CD4-positive, CD25-positive, alpha-beta regulatory T cell (primary cell): ENCODE measurements at regions not wholly inside any gene's neighbourhood (a gene's known extent, or its start where the extent isn't known, plus 50 kb on each side); places are given as distances from the start of the nearest gene placed in this dataset.
"Not testable (repeated sequence)": the region's sequence is repeated elsewhere in the genome, so short reads cannot be mapped to it uniquely, and the experiment has no call there.

Source experiments
- ATAC-seq, 2 donors: fragments of 150-1000 bp; cut with Tn5 transposase; one replicate each; pipeline ENCODE4 v1.10.0; 2021; ENCODE audit warnings: low read depth in 2 of 2, moderate number of reproducible peaks in 2 of 2, moderate library complexity in 1 of 2
- DNase-seq, 3 donors: peaks; one replicate each; pipeline versions ENCODE4 v3.0.0 to v3.0.0-alpha.2; 2012 to 2022; ENCODE audit warnings: mixed read lengths in 1 of 3
- H3K27ac ChIP-seq: one replicate; pipeline ENCODE4 v1.7.0; 2013; ENCODE audit warnings: mild to moderate bottlenecking, low read length; ENCODE audit not compliant: insufficient read depth, poor library complexity, severe bottlenecking
- H3K27me3 ChIP-seq: one replicate; pipeline ENCODE4 v1.7.0; 2013; ENCODE audit warnings: low read length; ENCODE audit not compliant: control insufficient read depth, insufficient read depth
- H3K36me3 ChIP-seq: one replicate; pipeline ENCODE4 v1.7.0; 2013; ENCODE audit warnings: mild to moderate bottlenecking, low read length, moderate library complexity; ENCODE audit not compliant: control insufficient read depth, insufficient read depth
- H3K4me1 ChIP-seq: 2 replicates; pipeline ENCODE4 v1.7.0; 2013; ENCODE audit warnings: mild to moderate bottlenecking, low read length; ENCODE audit not compliant: insufficient read depth, control insufficient read depth, poor library complexity, severe bottlenecking
- H3K4me3 ChIP-seq: one replicate; pipeline ENCODE4 v1.7.0; 2013; ENCODE audit warnings: low read depth, mild to moderate bottlenecking, low read length, moderate library complexity
- H3K9me3 ChIP-seq, 2 experiments: 1 replicate in 1 of 2; 2 replicates in 1 of 2; pipeline ENCODE4 v1.7.0; 2013; ENCODE audit warnings: low read length in 2 of 2, mild to moderate bottlenecking in 1 of 2, moderate library complexity in 1 of 2; ENCODE audit not compliant: control insufficient read depth in 2 of 2
- H3K27ac Mint-ChIP-seq, 3 donors: one replicate each; pipeline ENCODE4 v1.8.0; 2020 to 2022; ENCODE audit warnings: mild to moderate bottlenecking in 3 of 3, mixed read lengths in 3 of 3, moderate library complexity in 2 of 3
- H3K27me3 Mint-ChIP-seq: one replicate; pipeline ENCODE4 v1.8.0; 2022; ENCODE audit warnings: mild to moderate bottlenecking, mixed read lengths
- H3K36me3 Mint-ChIP-seq: one replicate; pipeline ENCODE4 v1.8.0; 2020; ENCODE audit warnings: mixed read lengths
- H3K4me1 Mint-ChIP-seq, 4 donors: one replicate each; pipeline ENCODE4 v1.8.0; 2020 to 2022; ENCODE audit warnings: mixed read lengths in 4 of 4, mild to moderate bottlenecking in 1 of 4
- H3K4me3 Mint-ChIP-seq, 4 donors: one replicate each; pipeline ENCODE4 v1.8.0; 2020 to 2022; ENCODE audit warnings: mild to moderate bottlenecking in 4 of 4, mixed read lengths in 4 of 4, moderate library complexity in 3 of 4
- H3K9me3 Mint-ChIP-seq, 7 donors: one replicate each; pipeline ENCODE4 v1.8.0; 2020 to 2022; ENCODE audit warnings: mixed read lengths in 7 of 7, mild to moderate bottlenecking in 3 of 7, moderate library complexity in 2 of 7

GRCh38 chr3:20254268-20255117 lies 68.5 kb upstream of the SGO1 start:
- no peaks in the 10 kb centered on the region for H3K9me3 ChIP-seq
- no peak overlapping the region for H3K4me3 ChIP-seq
- H3K27me3 ChIP-seq = no peaks in the 10 kb centered on the region
- no peaks in the 10 kb centered on the region for H3K4me1 ChIP-seq
- no peaks in the 10 kb centered on the region for H3K36me3 ChIP-seq
- Mint-ChIP-seq H3K4me1 (peaks cover 0 to 6% (median 2%) of the 10 kb centered on the region in 4 donors), H3K4me3 (no peak overlapping the region), H3K27ac (no peak overlapping the region), H3K36me3 (peaks cover 15% of the 10 kb centered on the region), H3K27me3 (no peaks in the 10 kb centered on the region), H3K9me3 (peaks cover 0 to 6% (median 3%) of the 10 kb centered on the region in 7 donors)
- no peak for DNase-seq
- no peak for ATAC-seq
- H3K27ac ChIP-seq = no peak overlapping the region

GRCh38 chr3:20250786-20251185 lies 64.8 kb upstream of the SGO1 start:
- Mint-ChIP-seq H3K27me3 (no peaks in the 10 kb centered on the region), H3K36me3 (peaks cover 10% of the 10 kb centered on the region), H3K9me3 (peaks cover 3 to 10% (median 4%) of the 10 kb centered on the region in 7 donors), H3K27ac (no peak overlapping the region), H3K4me3 (no peak overlapping the region), H3K4me1 (peaks cover 0 to 6% (median 1%) of the 10 kb centered on the region in 4 donors)
- Histone ChIP-seq H3K9me3 (no peaks in the 10 kb centered on the region), H3K27me3 (no peaks in the 10 kb centered on the region), H3K27ac (no peak overlapping the region), H3K4me1 (no peaks in the 10 kb centered on the region), H3K4me3 (no peak overlapping the region), H3K36me3 (no peaks in the 10 kb centered on the region)
- ATAC-seq (no peak), DNase-seq (no peak)

- H3K4me1 Mint-ChIP-seq = peaks cover 0 to 4% (median 3%) of the 10 kb centered on the region in 4 donors
- Histone ChIP-seq H3K27me3 (no peaks in the 10 kb centered on the region), H3K4me3 (no peak overlapping the region), H3K9me3 (no peaks in the 10 kb centered on the region), H3K27ac (no peak overlapping the region), H3K4me1 (no peaks in the 10 kb centered on the region), H3K36me3 (no peaks in the 10 kb centered on the region)
- no peak for DNase-seq
- no peak overlapping the region for H3K4me3 Mint-ChIP-seq
- peaks cover 3 to 11% (median 4%) of the 10 kb centered on the region in 7 donors for H3K9me3 Mint-ChIP-seq
- no peak overlapping the region for H3K27ac Mint-ChIP-seq
- ATAC-seq = no peak
- peaks cover 10% of the 10 kb centered on the region for H3K36me3 Mint-ChIP-seq
- no peaks in the 10 kb centered on the region for H3K27me3 Mint-ChIP-seq
Measured at GRCh38 chr3:20250314-20250713, 64.3 kb upstream of the SGO1 start.

- Mint-ChIP-seq H3K4me1 (peaks cover 0 to 5% (median under 1%) of the 10 kb centered on the region in 4 donors), H3K9me3 (peaks cover 4 to 20% (median 7%) of the 10 kb centered on the region in 7 donors), H3K4me3 (no peak overlapping the region), H3K27ac (no peak overlapping the region), H3K27me3 (peaks cover 4% of the 10 kb centered on the region), H3K36me3 (peaks cover 5% of the 10 kb centered on the region)
- Histone ChIP-seq H3K27me3 (no peaks in the 10 kb centered on the region), H3K36me3 (no peaks in the 10 kb centered on the region), H3K27ac (no peak overlapping the region), H3K9me3 (no peaks in the 10 kb centered on the region), H3K4me3 (no peak overlapping the region), H3K4me1 (no peaks in the 10 kb centered on the region)
- ATAC-seq (no peak), DNase-seq (no peak)
Measured at GRCh38 chr3:20246662-20247061, 60.7 kb upstream of the SGO1 start.

GRCh38 chr3:20245781-20246180 lies 59.8 kb upstream of the SGO1 start:
- Mint-ChIP-seq H3K27ac (no peak overlapping the region), H3K36me3 (peaks cover 5% of the 10 kb centered on the region), H3K4me1 (peaks cover 0 to 5% (median under 1%) of the 10 kb centered on the region in 4 donors), H3K4me3 (no peak overlapping the region), H3K9me3 (peaks cover 4 to 20% (median 7%) of the 10 kb centered on the region in 7 donors), H3K27me3 (peaks cover 5% of the 10 kb centered on the region)
- no peak overlapping the region for H3K4me3 ChIP-seq
- DNase-seq = no peak
- no peaks in the 10 kb centered on the region for H3K9me3 ChIP-seq
- no peaks in the 10 kb centered on the region for H3K36me3 ChIP-seq
- H3K4me1 ChIP-seq = no peaks in the 10 kb centered on the region
- ATAC-seq = no peak
- no peaks in the 10 kb centered on the region for H3K27me3 ChIP-seq
- no peak overlapping the region for H3K27ac ChIP-seq

DNA sequence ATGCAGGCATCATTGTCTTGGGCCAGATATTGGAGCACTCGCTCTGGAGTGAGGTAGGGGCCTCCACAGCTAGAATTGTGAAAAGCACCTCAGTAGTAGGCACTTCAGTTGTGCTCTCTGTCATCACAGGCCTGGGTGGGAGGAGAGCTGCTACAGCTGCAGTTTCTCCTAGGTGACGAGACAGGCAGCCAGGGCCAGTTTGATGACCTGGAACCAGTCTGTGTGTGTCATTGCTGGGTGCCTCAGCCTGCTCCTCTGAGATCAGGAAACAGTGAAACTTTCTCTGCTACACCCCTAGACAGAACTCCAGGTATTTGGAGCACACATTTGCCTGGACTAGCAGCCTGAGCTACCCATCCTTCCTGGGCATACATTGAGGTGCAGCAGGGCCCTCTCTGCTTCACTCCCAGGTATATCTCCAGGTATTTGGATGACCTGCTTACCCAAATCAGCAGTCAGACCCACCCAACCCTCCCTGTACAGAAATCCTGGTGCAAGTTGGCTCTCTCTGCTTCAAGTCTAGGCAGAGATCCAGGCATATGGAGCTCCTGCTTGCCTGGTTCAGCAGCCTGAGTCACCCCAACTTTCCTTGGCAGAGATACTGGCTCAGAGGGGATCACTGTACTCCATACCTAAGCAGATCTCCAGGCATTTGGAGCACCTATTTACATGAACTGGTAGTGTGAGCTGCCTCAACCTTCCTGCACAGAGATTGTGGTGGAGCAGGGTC lies 54.3 kb upstream of the SGO1 start:
- H3K4me3 Mint-ChIP-seq = no peak overlapping the region
- no peaks in the 10 kb centered on the region for H3K36me3 ChIP-seq
- no peak overlapping the region for H3K27ac Mint-ChIP-seq
- no peaks in the 10 kb centered on the region for H3K4me1 ChIP-seq
- no peaks in the 10 kb centered on the region for H3K27me3 ChIP-seq
- ATAC-seq (no peak), DNase-seq (no peak)
- peaks cover 0 to 17% (median 4%) of the 10 kb centered on the region in 7 donors for H3K9me3 Mint-ChIP-seq
- no peak overlapping the region for H3K4me3 ChIP-seq
- peaks cover 0 to under 1% (median 0%) of the 10 kb centered on the region in 4 donors for H3K4me1 Mint-ChIP-seq
- H3K27me3 Mint-ChIP-seq = peaks cover 5% of the 10 kb centered on the region
- H3K36me3 Mint-ChIP-seq = peaks cover 7% of the 10 kb centered on the region
- no peak overlapping the region for H3K27ac ChIP-seq
- H3K9me3 ChIP-seq = no peaks in the 10 kb centered on the region

GRCh38 chr3:20238199-20238598 lies 52.2 kb upstream of the SGO1 start:
- not testable (repeated sequence) for H3K27ac Mint-ChIP-seq, H3K4me1 ChIP-seq, H3K36me3 Mint-ChIP-seq, ATAC-seq, H3K4me3 Mint-ChIP-seq, H3K36me3 ChIP-seq, H3K27me3 Mint-ChIP-seq, H3K4me1 Mint-ChIP-seq, H3K27ac ChIP-seq, H3K9me3 ChIP-seq, H3K4me3 ChIP-seq, DNase-seq, H3K27me3 ChIP-seq
- peaks cover 0 to 11% (median 2%) of the 10 kb centered on the region in 7 donors for H3K9me3 Mint-ChIP-seq
